DOHH2 (cell line): ENCODE measurements at regions not wholly inside any gene's neighbourhood (a gene's known extent, or its start where the extent isn't known, plus 50 kb on each side); places are given as distances from the start of the nearest gene placed in this dataset.

Source experiments
- H3F3A ChIP-seq: fragments of 200-600 bp; sonication (generic), shearing (Covaris generic); 2 replicates; pipeline ENCODE4 v1.6.0; 2016; ENCODE audit warnings: antibody characterized with exemption, mild to moderate bottlenecking; ENCODE audit not compliant: control insufficient read depth, insufficient read depth
- H3K27ac ChIP-seq: fragments of 200-600 bp; sonication (generic); 2 replicates; pipeline ENCODE4 v1.5.1; 2014; ENCODE audit warnings: low read depth, mild to moderate bottlenecking, low read length, moderate library complexity
- H3K27me3 ChIP-seq: fragments of 200-600 bp; sonication (generic); 2 replicates; pipeline ENCODE4 v1.6.1; 2014; ENCODE audit warnings: mild to moderate bottlenecking, low read length, mixed read lengths; ENCODE audit not compliant: control insufficient read depth
- H3K36me3 ChIP-seq: fragments of 200-600 bp; sonication (generic); 2 replicates; pipeline ENCODE4 v1.6.1; 2014; ENCODE audit warnings: mild to moderate bottlenecking, low read length, moderate library complexity, mixed read lengths; ENCODE audit not compliant: control insufficient read depth
- H3K4me1 ChIP-seq: fragments of 200-600 bp; sonication (generic); 2 replicates; pipeline ENCODE4 v1.6.1; 2014; ENCODE audit warnings: mild to moderate bottlenecking, low read length, mixed read lengths; ENCODE audit not compliant: control insufficient read depth
- H3K4me2 ChIP-seq: fragments of 200-600 bp; sonication (generic); 2 replicates; pipeline ENCODE4 v1.6.0; 2014; ENCODE audit warnings: mild to moderate bottlenecking, low read length, moderate library complexity
- H3K4me3 ChIP-seq: fragments of 200-600 bp; sonication (generic); 2 replicates; pipeline ENCODE4 v1.5.1; 2014; ENCODE audit warnings: mild to moderate bottlenecking, low read length, mixed read lengths
- H3K79me2 ChIP-seq: fragments of 200-600 bp; sonication (generic); 2 replicates; pipeline ENCODE4 v1.6.1; 2014; ENCODE audit warnings: mild to moderate bottlenecking, low read length, mixed read lengths; ENCODE audit not compliant: control insufficient read depth
- H3K9me2 ChIP-seq: fragments of 200-600 bp; sonication (generic); replicated peaks from 2 replicates; pipeline ENCODE4 v1.6.1; 2014; ENCODE audit warnings: mild to moderate bottlenecking, low read length, mixed read lengths; ENCODE audit not compliant: control insufficient read depth
- H3K9me3 ChIP-seq: fragments of 200-600 bp; sonication (generic); 2 replicates; pipeline ENCODE4 v1.6.1; 2014; ENCODE audit warnings: antibody characterized with exemption, low read length, mixed read lengths; ENCODE audit not compliant: control insufficient read depth, insufficient read depth
- H4K20me1 ChIP-seq: fragments of 200-600 bp; sonication (generic); 2 replicates; pipeline ENCODE4 v1.6.0; 2014; ENCODE audit warnings: low read depth, mild to moderate bottlenecking, antibody characterized with exemption, low read length, moderate library complexity; ENCODE audit not compliant: control insufficient read depth, insufficient read depth
- CTCF ChIP-seq: fragments of 200-600 bp; sonication (generic); IDR thresholded peaks from one replicate; pipeline ENCODE4 v1.5.1; 2014; ENCODE audit warnings: antibody characterized with exemption, mild to moderate bottlenecking, low read depth, low read length; ENCODE audit not compliant: poor library complexity, severe bottlenecking
- EZH2phosphoT487 ChIP-seq: fragments of 200-600 bp; sonication (generic); IDR thresholded peaks from 2 replicates; pipeline ENCODE4 v1.6.1; 2017; ENCODE audit warnings: borderline replicate concordance, mild to moderate bottlenecking, antibody characterized with exemption, low read length, moderate library complexity, mixed read lengths

DNA sequence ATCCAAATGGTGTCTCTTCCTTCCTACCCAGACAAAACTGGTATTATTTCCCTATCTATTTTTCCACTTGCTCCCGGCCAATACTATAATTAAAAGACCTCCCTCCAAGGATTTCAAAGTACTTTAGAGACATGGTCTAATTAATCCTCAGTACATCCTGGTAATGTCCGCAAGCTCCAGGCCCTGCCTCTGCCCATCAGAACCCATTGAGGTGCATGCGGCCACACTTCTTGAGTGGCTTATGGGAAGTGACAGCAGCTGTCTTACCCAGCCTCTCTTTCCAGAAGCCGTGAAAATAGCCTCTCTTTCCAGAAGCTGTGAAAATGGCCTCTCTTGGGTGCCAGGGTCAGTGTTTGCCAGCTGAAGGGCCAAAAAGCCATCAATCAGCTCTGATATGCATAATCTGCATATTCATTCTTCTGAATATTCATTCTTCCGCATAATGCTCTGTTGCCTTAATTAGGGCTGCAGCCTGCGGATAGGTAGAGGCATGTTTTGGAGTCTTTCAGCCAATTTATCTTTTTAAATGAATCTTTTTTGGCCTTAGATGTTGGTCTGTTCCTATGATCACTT, 148.4 kb upstream of the TMTC4 start:
- no peaks in the 10 kb centered on the region; the same call in 1 of the 2 replicates for H3K27me3 ChIP-seq

DNA sequence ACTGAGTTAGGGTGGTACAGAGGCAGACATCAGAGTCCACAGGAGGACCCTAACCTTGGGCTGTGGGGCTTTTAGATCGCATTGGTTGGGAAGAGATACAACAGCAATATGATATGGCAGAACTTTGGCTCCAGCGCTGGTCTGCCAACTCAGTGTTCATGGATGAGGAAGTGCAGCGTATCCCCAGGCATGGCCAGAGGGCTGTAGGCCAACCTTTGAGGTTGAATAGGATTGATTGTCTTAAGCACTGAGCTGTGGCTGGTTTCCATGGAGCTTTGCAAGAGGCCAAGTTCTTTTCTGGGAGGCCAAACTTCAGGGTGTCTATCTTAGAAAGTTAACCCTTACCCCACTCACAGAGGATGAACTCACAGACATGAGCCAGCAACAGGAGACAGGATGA, 144.1 kb upstream of the TMTC4 start:
- Histone ChIP-seq H3K27ac (no peak overlapping the region), H3K36me3 (no peaks in the 10 kb centered on the region), H3K9me2 (no peaks in the 10 kb centered on the region), H4K20me1 (no peaks in the 10 kb centered on the region), H3K79me2 (no peaks in the 10 kb centered on the region), H3F3A (no peaks in the 10 kb centered on the region), H3K4me1 (no peaks in the 10 kb centered on the region), H3K9me3 (no peaks in the 10 kb centered on the region), H3K4me2 (no peak overlapping the region), H3K27me3 (no peaks in the 10 kb centered on the region), H3K4me3 (no peak overlapping the region)
- no peak for TF ChIP-seq EZH2phosphoT487
- TF ChIP-seq CTCF: no peak

More for the DNA sequence above, 148.4 kb upstream of the TMTC4 start:
- H3K79me2 ChIP-seq: no peaks in the 10 kb centered on the region
- no peaks in the 10 kb centered on the region for H4K20me1 ChIP-seq
- no peak overlapping the region for H3K27ac ChIP-seq
- H3K36me3 ChIP-seq: no peaks in the 10 kb centered on the region
- TF ChIP-seq EZH2phosphoT487 (no peak), CTCF (no peak)
- H3K4me2 ChIP-seq: no peak overlapping the region
- H3K4me3 ChIP-seq: no peak overlapping the region
- no peaks in the 10 kb centered on the region for H3F3A ChIP-seq
- no peaks in the 10 kb centered on the region for H3K9me2 ChIP-seq
- no peaks in the 10 kb centered on the region for H3K4me1 ChIP-seq
- no peaks in the 10 kb centered on the region for H3K9me3 ChIP-seq

DNA sequence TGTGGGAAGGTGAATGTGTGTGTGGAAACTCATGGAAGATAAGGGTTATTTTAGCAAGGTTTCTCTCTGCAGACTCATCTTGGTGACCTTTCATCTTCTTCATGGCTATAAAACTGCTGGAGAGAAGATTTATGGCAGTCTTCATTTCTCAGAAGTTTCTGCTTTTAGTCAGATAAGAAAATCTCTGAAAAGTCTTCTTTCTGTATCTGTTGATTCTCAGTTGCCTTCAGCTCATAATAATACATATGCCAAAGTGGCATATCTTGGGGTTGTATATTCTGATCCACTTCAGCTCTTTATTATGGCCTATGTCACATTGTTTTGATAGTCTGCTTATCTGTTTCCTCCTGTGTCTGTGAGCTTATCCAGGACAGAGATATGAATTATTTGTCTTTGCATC, 143.3 kb upstream of the TMTC4 start:
- Histone ChIP-seq H3K9me2 (no peaks in the 10 kb centered on the region), H3K27me3 (no peaks in the 10 kb centered on the region), H3K36me3 (no peaks in the 10 kb centered on the region), H3K4me2 (no peak overlapping the region), H4K20me1 (no peaks in the 10 kb centered on the region), H3K4me1 (no peaks in the 10 kb centered on the region), H3K4me3 (no peak overlapping the region), H3K79me2 (no peaks in the 10 kb centered on the region), H3F3A (no peaks in the 10 kb centered on the region), H3K9me3 (no peaks in the 10 kb centered on the region), H3K27ac (no peak overlapping the region)
- TF ChIP-seq CTCF (no peak), EZH2phosphoT487 (no peak)
